ENCODE measurements at regions not wholly inside any gene's neighbourhood (a gene's known extent, or its start where the extent isn't known, plus 50 kb on each side); places are given as distances from the start of the nearest gene placed in this dataset.

DNA sequence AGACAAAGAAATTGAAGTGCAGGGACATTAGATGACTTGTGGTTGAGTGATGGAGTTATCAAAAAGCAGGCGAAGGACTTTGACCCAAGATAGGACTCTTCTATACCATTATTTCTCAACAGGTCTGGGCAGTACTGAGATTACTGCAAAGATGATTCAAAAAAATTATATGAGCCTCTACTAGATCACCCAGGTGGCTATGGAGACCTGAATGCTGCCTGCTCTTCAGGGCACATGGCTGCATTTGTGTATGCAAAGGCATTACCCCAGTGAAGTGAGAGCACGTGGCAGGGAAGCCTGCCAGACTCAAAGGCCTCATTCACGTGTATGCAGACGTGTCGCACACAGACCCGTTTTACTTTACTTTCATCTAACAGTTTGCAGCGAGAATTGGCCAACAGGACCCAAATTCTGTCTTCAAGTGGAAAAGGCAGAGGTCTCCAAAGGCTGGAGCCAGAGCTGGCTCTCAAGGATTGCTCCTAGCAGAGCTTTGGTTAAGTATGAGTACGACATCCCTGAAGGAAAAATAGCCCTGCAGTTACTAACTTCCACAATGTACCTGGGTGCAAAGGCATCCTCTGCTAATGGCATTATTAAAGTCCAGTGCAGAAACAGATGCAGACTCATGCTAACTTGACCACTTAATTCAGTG is 113.8 kb upstream of the ARMC2 start:
- no peak for DNase-seq (ENCODE audit: low spot score)

DNA sequence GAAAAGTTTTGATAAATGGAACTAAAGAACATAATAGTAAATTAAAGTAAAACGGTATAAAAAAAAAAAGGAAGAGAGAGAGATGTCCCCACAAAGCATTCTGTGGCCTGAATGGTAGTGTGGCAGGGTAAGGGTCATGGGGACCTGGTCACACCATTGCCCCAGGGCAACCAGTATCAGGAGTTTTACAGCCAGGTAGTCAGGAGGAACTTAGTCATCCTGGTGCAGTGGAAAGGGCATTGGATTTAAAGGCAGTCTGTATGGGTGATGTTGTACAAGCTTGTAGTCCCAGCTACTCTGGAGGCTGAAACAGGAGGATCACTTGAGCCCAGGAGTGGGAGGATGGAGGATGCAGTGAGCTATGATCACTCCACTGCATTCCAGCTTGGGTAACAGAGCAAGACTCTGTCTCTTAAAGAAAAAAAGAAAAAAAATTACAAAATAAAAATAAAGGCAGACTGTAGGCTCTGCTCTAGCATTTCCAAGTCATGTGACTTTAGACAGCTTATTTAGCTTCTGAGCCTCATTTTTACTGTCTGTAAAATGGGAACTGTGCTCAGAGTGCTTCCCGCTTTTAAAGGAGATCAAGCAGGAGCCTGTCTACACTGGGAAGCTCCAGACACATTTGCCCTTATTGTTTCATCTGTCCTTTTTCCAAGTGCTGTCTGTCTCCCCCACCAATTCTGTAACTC is 112.8 kb upstream of the ARMC2 start:
- DNase-seq (ENCODE audit: low spot score): no peak

DNA sequence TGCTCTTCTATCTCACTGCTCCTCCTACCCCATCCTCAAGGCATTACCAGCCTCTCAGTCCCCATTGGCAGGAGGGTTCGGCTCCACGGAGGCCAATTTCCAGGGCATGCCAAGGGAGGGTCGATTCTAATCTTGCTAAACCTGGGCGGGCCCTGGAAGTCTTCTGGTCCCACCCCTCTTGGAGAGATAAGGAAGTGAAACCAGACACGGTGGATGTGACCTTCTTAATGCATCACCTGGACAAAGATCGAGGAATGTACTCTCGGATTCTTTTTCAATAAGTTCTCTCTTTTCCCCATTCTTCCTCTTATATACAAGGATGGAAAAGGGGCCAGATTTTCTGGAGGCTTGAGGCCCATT is 112.2 kb upstream of the ARMC2 start:
- DNase-seq (ENCODE audit: low spot score): no peak

DNA sequence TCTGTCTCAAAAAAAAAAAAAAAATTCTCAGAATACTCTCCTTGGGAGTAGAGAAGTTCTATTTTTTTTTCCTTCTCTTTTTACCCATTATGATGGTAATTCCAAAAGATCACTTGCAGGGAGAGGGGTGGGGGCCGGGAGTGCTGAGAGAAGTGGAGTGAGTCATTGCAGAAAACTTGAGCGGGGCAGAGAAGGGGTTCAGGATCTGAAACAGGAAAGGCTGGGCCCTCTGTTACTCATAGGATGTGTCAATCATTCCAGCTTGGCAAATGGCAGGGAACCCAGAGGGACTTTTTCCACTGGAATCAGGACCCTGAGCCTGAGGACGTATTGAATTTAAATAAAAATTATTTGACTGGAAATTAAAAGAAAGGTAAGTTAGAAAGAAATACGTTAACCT is 111.4 kb upstream of the ARMC2 start:
- DNase-seq (ENCODE audit: low spot score): peak; percentile 76

DNA sequence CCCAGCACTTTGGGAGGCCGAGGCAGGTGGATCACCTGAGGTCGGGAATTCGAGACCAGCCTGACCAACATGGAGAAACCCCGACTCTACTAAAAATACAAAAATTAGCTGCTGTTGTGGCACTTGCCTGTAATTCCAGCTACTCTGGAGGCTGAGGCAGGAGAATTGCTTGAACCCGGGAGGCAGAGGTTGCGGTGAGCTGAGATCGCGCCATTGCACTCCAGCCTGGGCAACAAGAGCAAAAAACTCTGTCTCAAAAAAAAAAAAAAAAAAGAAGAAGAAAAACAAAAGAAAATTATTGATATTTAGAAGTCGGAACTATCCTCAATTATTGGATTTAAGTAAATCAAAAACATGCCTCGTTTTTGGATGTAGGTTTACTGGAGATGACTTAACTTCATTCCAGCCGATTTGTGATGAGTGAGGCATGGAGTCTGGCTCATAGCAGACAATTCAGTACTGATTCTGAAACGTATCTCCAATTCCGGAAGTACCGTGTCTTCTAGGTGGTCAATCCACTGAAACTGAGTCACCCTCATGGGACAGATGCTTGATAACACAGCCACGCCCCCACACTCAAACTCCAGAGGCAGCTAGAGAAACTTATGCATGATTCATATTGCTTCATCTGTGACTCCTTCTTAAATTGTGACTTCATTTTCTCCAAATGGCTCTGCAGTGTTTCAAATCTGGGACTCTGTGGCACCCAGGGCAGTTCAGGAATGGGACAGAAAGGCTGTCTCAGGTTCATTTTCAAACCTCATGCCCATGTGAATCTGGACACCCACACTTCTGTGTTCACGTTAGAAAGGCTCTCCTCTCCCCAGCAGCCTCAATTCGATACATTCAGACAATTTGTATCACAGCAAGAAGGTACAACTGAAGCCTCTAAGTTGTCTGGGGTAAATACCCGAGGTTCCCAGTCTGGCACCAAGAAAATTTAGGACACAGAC is 110.4 kb upstream of the ARMC2 start:
- DNase-seq (ENCODE audit: low spot score): peak; percentile 91

DNA sequence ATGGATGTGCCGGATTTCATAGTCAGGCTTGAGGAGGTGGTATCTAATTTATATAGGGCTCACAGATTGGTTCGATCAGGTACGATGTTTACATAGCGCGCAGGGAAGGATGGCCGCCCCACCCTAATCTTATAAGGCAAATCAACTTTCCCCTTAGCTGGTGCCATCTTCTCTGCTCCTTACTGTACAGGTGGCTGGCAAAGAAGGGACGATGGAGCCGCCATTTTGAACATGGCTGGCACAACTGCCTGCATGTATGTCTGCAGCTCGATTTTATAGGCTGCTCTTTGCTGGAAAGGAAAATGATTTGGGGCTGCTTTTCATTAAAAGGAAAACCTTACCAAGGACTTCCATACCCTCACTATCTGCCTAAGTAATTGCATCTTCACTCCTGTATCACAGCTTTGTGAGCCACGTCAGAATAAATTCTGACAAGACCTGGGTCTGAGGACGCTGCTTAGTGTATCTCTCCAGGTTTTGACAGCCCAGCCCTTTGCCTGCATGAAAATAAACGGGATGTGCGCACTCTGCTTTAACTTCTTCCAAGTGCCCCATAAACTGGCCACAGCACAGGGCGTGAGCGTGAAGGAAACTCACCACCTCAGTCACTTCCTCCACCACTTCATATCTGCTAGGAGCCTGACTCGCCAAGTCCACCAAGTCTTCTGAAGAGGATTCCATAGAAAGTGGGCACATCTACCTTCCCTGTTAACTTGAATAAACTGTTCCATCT is 109.4 kb upstream of the ARMC2 start:
- DNase-seq (ENCODE audit: low spot score): no peak

DNA sequence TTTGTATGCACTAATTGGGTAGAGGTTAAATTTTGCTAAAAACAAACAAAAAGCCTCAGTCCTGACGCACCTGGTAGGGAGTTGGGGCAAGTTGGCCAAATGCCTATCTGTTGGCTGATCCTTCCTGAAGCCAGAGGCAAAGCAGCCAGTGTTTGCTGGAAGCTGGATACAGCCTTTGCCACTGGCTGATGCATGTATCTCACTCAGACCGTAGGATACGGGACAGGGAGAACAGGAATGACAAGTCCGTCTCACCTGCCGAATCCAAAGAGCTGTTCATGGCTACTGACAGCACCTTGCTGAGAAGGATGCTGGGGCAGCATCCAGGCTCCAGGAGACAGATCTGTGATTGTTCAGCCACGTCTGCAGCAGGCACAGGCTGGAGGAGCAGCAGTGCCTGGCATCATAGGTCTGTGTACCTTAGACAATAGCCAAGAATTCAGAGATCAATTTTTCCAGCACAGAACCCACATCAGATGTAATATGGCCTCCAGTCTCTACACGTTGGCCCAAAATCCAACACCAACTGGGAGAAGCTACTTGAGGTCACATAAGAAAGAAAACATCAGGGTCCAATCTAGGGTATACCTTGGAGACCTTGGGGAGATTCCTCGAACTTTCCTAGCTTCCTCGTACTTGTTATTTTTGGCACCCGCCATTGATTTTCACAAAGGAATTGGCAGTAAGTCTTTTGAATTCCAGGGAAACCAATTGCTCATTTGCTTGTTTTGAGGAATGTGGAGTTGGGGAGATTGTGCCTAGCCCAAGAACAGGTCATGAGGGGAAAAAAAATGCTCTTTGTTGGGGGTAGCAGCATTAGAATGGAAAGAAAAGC is 108.5 kb upstream of the ARMC2 start:
- DNase-seq (ENCODE audit: low spot score): no peak

DNA sequence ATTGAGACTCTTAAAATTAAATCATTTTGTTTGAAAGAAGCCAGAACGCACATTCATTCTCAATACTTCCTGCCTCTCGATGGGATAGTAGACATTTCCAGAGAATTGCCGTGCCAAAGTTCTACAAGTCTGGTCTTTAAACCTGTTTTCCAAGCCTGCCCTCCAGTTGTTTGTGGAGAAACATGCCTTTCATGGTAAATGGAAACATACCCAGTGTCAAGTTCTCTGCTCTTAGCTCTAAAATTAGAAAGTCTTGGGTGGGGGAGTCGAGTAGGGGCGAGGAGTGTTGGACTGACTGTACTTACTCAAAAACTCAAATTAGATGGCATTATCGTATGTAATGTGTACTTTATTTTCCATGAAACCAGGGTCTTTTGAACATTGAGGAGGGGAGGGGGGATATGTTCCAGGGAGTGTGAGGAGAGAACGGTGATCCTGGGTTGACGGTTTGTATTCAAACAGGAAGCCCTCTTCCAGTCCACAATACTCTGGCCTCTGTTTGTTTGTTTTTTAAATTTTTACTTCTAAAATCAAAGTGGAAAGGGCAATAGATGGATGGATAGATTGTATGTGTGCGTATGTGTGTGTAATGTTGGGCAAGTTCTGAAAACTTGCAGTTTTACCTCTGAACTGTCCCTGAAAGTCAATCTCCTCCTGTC is 106.8 kb upstream of the ARMC2 start:
- no peak for DNase-seq (ENCODE audit: low spot score)

DNA sequence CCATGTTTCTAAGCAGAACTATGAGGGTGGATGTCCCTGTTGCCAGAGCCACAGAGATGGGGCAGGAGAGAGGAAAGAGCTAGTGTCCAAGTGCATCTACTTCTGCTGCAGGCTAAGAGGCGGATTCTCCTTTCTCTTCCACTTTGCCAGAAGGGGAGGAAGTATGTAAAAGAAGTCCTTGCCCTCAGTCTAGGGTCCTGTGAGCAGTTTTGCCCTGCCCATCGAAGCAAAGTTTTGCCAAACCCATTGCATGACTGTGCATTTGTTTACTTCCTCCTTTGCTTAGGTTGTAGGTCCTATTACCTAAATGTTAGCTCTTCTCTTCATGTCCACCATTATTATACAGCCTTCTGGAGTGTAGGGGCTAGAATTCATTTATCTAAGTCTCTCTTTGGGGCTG is 106.2 kb upstream of the ARMC2 start:
- DNase-seq (ENCODE audit: low spot score): no peak

DNA sequence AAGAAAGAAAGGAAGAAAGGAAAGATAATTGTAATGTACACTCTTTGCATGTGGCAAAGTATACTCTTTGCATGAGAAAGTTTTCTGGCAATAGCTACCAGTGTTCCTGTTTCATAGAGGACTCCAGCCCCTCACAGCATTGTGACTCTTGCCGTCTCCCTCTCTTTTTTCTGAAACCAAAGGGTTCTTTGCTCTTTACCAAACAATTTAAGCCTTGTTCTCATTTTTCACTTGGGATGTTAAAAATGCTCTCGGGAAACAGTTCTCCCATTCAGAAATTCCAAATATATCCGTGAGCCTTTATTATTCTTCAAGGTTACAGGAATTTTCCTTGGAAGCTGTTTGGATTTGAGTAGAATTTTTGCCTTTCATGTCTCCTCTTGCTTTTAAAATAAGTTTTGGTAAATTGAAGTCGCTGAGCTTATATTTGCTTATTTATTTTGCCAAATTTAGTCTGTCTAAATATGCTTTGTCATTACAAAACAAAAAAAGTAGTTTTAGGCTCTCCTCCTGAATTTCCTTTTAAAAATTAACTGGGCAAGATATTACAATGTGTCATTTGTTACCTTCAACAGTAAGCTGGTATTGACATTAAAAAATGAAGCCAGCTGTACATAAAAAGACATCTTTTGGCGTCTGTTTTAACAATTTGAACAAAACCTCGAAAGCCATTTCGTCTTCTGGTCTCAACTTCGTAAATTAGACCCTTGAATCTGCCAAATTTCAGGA is 103.8 kb upstream of the ARMC2 start:
- no peak for DNase-seq (ENCODE audit: low spot score)

DNA sequence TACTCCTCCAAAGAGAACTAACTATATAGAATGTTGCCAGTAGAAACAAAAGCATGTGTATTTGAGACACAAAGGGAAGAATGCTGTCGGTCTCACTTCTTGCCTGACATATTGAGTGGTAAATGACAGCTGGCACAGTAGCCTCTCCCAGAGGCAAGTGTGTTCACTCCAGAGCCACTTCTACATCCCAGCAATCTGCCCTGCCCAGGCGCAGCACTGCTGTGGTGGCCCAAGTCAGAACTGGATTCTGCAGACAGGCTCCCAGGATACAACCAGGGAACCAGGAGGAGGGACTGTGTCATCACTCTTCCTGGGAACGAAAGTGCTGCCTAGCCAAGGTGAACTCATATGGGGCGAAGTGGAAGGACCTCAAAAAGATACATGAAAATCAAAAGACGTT is 103.2 kb upstream of the ARMC2 start:
- no peak for DNase-seq (ENCODE audit: low spot score)

DNA sequence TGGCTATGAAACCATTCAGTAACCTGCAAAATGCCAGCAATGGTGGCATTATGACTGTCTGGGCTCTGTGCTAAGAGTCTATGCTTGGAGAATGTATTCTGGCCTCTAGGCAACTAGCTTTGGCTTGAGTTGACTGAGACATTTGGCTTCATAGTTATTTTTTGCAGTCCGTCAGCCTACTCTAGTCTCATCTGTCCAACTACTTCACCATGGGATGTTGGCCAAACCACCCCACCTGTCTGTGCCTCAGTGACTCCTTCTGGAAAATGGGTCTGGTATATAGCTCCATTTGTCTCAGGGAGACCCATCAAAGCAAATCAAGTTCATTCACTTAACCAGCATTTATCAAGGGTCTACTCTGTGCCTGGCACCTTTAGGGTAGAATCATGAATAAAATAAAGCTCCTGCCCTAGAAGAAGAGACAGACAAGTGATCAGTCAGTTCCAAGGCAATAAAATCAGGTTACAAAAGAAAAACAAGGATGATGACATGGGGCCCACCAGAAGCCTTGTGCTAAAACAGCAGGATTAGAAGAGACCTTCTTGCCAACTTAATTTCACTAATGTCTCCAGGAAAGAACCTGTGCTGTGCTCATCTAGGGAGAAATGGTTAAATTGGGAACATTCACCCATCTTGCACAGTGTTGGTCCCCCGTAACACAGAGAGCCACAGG is 102.4 kb upstream of the ARMC2 start:
- DNase-seq (ENCODE audit: low spot score): no peak

DNA sequence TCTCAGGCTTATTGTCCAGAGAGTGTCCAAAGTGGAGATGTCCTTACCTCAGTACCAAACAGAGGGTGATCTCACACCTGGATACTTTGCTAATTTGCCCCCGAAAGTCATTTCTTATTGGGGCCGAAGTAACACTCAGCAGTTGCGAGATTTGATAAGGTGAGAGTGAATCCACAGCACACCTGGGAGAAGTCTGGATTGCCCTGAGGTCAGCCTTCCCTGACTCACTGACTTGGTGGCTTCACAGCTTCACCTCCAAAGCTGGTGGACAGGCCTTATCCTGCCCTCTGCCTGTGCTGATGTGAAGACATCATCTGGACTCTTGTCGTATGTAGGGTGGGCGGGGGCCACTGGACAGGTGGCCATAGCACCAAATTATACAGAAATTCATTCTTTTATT is 101.9 kb upstream of the ARMC2 start:
- DNase-seq (ENCODE audit: low spot score): no peak

DNA sequence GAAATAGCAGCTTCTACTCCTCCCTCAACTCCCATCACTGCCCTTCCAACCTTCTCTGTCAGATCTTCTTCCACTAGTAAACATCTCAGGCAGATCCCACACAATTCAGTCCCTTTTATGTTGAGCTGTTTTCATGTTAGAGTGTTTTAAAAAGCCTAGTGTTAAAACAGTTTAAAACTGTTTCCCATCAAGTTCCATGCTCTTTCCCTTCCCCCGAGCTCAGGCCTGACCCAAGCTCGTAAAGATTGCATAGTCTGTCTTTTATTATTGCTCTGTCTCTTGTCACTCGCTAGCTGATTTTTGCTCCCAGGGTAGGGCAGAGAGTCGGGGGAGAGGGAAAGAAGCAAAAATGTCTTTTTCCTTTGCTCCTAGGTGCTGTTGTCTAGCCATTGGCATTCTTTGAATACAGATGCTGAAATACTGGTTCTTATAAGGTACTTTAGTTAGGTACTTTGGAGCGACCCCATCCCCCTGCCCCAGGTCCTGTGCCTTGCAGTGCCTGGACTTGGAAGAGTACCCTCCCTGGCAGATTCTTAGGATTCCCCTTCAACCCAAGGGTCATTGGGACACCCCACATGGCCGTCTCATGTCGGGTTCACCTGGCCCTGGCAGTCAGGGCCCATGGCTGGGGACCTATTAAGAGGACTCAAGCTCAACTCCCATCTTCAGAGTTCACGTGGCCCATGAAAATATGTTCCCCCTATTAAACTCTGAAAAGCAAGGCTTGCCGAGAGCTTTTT is 101.2 kb upstream of the ARMC2 start:
- no peak for DNase-seq (ENCODE audit: low spot score)

DNA sequence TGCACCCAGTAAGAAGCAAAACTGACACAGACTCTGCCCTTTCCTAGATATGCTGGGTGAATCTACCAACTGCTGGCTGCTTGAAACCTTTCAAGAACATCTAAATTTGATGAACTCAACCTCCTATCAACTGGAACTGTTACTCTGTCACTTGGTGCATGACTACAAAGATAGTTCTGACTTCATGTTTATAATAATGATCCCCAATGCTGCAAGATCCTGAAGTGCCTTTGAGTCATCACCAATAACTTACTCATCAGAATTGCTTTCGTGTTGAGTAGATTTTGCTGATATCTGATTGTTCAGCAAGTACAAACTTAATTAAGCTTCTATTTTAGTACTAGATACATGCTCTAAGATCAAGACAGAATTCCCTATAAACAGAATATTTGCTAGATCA is 100.2 kb upstream of the ARMC2 start:
- no peak for DNase-seq (ENCODE audit: low spot score)

DNA sequence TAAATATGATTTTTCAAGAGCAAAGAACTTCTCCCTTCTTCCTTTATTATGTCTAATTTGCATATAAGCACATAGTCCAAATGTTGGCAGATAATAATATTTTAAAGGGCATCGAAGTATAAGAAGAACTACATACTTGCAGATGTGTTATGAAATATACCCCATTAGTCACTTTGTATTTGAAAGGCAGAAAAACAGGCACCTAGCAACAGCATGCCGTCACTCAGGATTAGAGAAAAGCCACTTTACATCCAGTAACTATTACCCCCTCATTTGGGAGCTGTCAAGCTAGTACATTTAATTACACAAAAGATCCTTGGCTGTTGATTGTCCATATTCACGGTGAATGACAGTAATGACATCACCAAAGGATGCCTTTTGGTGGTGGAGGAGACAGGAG is 99.3 kb upstream of the ARMC2 start:
- DNase-seq (ENCODE audit: low spot score): no peak

DNA sequence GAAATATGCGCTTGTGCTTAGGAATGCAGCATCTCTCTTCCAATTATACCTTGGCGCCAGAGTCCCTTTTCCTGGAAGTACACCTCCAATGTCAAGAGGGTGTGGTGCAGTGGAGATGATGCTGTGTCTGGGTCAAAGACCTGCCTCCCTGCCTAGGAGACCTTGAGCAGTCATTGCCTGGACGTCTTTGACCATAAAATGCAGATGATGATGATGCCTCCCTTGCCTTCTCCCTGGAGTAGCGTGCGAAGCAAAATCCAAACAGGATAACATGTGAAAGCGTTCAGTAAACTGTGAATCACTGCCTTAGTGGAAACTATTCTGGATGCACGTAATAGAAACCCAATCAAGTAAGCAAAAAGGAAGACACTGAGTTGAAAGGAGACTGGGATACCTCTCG is 97.4 kb upstream of the ARMC2 start:
- peak; percentile 70 for DNase-seq (ENCODE audit: low spot score)

DNA sequence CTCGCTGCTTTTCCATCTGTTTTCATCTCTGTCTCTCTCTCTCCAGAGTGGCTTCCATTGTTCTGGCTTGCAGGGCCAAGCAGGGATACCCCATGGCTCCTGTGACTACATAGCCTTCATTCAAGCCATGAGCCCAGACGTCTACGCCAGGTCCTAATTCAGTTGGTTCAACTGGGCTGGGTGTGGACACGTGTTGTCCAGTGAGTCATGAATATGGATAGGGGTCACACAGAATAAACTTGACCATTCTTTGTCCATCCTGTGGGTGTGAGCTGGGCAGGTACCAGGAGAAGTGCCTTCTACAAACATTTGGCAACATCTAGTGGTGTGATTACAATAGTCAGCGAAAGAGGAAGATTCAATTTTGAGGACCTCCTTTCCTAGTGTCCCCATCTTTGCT is 96.9 kb upstream of the ARMC2 start:
- DNase-seq (ENCODE audit: low spot score): peak; percentile 15

All from AG20443 (cell line).